ENCODE measurements at regions not wholly inside any gene's neighbourhood (a gene's known extent, or its start where the extent isn't known, plus 50 kb on each side); places are given as distances from the start of the nearest gene placed in this dataset.
"Not testable (repeated sequence)": the region's sequence is repeated elsewhere in the genome, so short reads cannot be mapped to it uniquely, and the experiment has no call there.

GRCh38 chr9:129544761-129545160, 76.1 kb downstream of the C9orf50 start:
- H3K4me3 ChIP-seq (ENCODE audit: low read depth, low read length): no peak overlapping the region
- no peak for TF ChIP-seq CTCF (IDR thresholded peaks at IDR 0.05; ENCODE audit: low read depth, low read length)

- TF ChIP-seq CTCF (IDR thresholded peaks at IDR 0.05; ENCODE audit: low read depth, low read length): no peak
- no peak overlapping the region for H3K4me3 ChIP-seq (ENCODE audit: low read depth, low read length)
Observed at GRCh38 chr9:129542741-129543140, 78.2 kb downstream of the C9orf50 start.

- no peak overlapping the region for H3K4me3 ChIP-seq (ENCODE audit: low read depth, low read length)
- no peak for TF ChIP-seq CTCF (IDR thresholded peaks at IDR 0.05; ENCODE audit: low read depth, low read length)
Observed at GRCh38 chr9:129541270-129541669, 79.6 kb downstream of the C9orf50 start.

- no peak for TF ChIP-seq CTCF (IDR thresholded peaks at IDR 0.05; ENCODE audit: low read depth, low read length)
- H3K4me3 ChIP-seq (ENCODE audit: low read depth, low read length): no peak overlapping the region
Observed at GRCh38 chr9:129539446-129539845, 81.5 kb downstream of the C9orf50 start.

GRCh38 chr9:129531860-129532402, 89.0 kb downstream of the C9orf50 start:
- H3K4me3 ChIP-seq (ENCODE audit: low read depth, low read length): not testable (repeated sequence)

GRCh38 chr9:129527955-129528354, 92.9 kb downstream of the C9orf50 start:
- H3K4me3 ChIP-seq (ENCODE audit: low read depth, low read length): not testable (repeated sequence)

GRCh38 chr9:129525656-129526196, 95.2 kb downstream of the C9orf50 start:
- no peak for TF ChIP-seq CTCF (IDR thresholded peaks at IDR 0.05; ENCODE audit: low read depth, low read length)
- H3K4me3 ChIP-seq (ENCODE audit: low read depth, low read length): no peak overlapping the region

- no peak for TF ChIP-seq CTCF (IDR thresholded peaks at IDR 0.05; ENCODE audit: low read depth, low read length)
- H3K4me3 ChIP-seq (ENCODE audit: low read depth, low read length): no peak overlapping the region
Observed at GRCh38 chr9:129524582-129525270, 96.2 kb downstream of the C9orf50 start.

Data from WI38 (cell line).